Vagina (tissue), 2 donors: ENCODE measurements at regions not wholly inside any gene's neighbourhood (a gene's known extent, or its start where the extent isn't known, plus 50 kb on each side); places are given as distances from the start of the nearest gene placed in this dataset.

Experiments used
- CTCF ChIP-seq, 3 experiments: fragments of 450-650 bp in 2 of 3; fragments of 200-600 bp in 1 of 3; sonication (generic) in 1 of 3; IDR thresholded peaks; one replicate each; pipeline ENCODE4 v1.5.1; 2017 to 2019; ENCODE audit warnings: antibody characterized with exemption in 3 of 3, mild to moderate bottlenecking in 2 of 3, moderate library complexity in 2 of 3
- POLR2A ChIP-seq, 2 donors: fragments of 450-650 bp; IDR thresholded peaks; one replicate each; pipeline ENCODE4 v1.6.1; 2017; ENCODE audit warnings: antibody characterized with exemption in 2 of 2, mild to moderate bottlenecking in 2 of 2, moderate library complexity in 2 of 2
- POLR2AphosphoS5 ChIP-seq, 2 donors: sonication (generic); formaldehyde crosslinking; IDR thresholded peaks; one replicate each; pipeline ENCODE4 v1.9.0; 2017; ENCODE audit warnings: antibody characterized with exemption in 2 of 2, mild to moderate bottlenecking in 2 of 2, low read depth in 1 of 2; ENCODE audit not compliant: insufficient read depth in 1 of 2

GRCh38 chr3:69648126-69648525 is 91.1 kb upstream of the MITF start:
- TF ChIP-seq CTCF (IDR thresholded peaks at IDR 0.05) (no peak), POLR2A (IDR thresholded peaks at IDR 0.05) (no peak), POLR2AphosphoS5 (IDR thresholded peaks at IDR 0.05; ENCODE audit: insufficient read depth in 1 of 2, low read depth in 1 of 2) (no peak)
